ENCODE measurements at regions not wholly inside any gene's neighbourhood (a gene's known extent, or its start where the extent isn't known, plus 50 kb on each side); places are given as distances from the start of the nearest gene placed in this dataset.
"Not testable (repeated sequence)": the region's sequence is repeated elsewhere in the genome, so short reads cannot be mapped to it uniquely, and the experiment has no call there.

DNA sequence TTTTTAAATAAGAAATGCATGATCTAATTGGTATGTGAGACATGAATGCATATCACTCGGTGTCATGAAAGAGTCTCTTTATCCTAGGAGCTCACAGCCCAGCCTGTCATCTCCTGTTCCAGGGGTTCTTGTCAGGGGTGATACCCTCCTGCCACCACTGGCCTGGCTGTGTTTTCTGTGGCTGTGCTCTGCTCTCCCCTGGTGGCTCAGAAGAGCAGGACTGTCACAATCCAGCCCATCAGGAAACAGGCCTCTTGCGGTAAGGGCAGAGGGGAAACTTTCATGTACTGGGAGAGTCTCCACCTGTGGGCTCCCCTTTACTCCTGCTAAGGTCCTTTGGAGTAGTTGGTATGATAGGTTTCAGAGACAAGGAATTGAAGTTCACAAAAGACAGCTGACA, 240.2 kb upstream of the GLRA1 start:
- peaks cover 15% of the 10 kb centered on the region for H3K4me1 Mint-ChIP-seq
- TF ChIP-seq, protein P1, sequence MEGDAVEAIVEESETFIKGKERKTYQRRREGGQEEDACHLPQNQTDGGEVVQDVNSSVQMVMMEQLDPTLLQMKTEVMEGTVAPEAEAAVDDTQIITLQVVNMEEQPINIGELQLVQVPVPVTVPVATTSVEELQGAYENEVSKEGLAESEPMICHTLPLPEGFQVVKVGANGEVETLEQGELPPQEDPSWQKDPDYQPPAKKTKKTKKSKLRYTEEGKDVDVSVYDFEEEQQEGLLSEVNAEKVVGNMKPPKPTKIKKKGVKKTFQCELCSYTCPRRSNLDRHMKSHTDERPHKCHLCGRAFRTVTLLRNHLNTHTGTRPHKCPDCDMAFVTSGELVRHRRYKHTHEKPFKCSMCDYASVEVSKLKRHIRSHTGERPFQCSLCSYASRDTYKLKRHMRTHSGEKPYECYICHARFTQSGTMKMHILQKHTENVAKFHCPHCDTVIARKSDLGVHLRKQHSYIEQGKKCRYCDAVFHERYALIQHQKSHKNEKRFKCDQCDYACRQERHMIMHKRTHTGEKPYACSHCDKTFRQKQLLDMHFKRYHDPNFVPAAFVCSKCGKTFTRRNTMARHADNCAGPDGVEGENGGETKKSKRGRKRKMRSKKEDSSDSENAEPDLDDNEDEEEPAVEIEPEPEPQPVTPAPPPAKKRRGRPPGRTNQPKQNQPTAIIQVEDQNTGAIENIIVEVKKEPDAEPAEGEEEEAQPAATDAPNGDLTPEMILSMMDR (IDR thresholded peaks at IDR 0.05; ENCODE audit: unreplicated experiment), result no peak

DNA sequence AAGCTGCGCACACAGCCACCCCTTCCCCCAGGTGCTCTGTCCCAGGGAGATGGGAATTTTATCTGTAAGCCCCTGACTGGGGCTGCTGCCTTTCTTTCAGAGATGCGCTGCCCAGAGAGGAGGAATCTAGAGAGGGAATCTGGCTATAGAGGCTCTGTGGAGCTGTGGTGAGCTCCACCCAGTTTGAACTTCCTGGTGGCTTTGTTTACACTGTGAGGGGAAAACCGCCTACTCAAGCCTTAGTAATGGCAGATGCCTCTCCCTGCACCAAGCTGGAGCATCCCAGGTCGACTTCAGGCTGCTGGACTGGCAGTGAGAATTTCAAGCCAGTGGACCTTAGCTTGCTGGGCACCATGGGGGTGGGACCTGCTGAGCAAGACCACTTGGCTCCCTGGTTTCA, 235.2 kb upstream of the GLRA1 start:
- H3K9me3 Mint-ChIP-seq, result peaks cover 11% of the 10 kb centered on the region
- H3K4me3 Mint-ChIP-seq; H3K36me3 Mint-ChIP-seq; DNase-seq (ENCODE audit: low spot score in 2 of 2, unreplicated experiment in 2 of 2); H3K27ac Mint-ChIP-seq; H3K4me1 Mint-ChIP-seq: not testable (repeated sequence)
- peaks cover 14% of the 10 kb centered on the region for H3K27me3 Mint-ChIP-seq (ENCODE audit: low read depth)

More for the DNA sequence above, 240.2 kb upstream of the GLRA1 start:
- Mint-ChIP-seq H3K27ac (no peak overlapping the region), H3K36me3 (no peaks in the 10 kb centered on the region), H3K9me3 (no peaks in the 10 kb centered on the region), H3K27me3 (ENCODE audit: low read depth) (peaks cover 9% of the 10 kb centered on the region), H3K4me3 (no peak overlapping the region)
- DNase-seq (ENCODE audit: low spot score in 2 of 2, unreplicated experiment in 2 of 2), result no peak

DNA sequence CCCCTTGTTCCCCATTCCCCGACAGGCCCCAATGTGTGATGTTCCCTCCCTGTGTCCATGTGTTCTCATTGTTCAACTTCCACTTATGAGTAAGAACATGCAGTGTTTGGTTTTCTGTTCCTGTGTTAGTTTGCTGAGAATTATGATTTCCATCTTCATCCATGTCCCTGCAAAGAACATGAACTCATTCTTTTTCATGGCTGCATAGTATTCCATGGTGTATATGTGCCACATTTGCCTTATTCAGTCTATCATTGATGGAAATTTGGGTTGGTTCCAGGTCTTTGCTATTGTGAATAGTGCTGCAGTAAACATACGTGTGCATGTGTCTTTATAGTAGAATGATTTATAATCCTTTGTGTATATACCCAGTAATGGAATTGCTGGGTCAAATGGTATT, 229.8 kb upstream of the GLRA1 start:
- H3K9me3 Mint-ChIP-seq, result peaks cover 13% of the 10 kb centered on the region
- not testable (repeated sequence) for H3K27me3 Mint-ChIP-seq (ENCODE audit: low read depth)

DNA sequence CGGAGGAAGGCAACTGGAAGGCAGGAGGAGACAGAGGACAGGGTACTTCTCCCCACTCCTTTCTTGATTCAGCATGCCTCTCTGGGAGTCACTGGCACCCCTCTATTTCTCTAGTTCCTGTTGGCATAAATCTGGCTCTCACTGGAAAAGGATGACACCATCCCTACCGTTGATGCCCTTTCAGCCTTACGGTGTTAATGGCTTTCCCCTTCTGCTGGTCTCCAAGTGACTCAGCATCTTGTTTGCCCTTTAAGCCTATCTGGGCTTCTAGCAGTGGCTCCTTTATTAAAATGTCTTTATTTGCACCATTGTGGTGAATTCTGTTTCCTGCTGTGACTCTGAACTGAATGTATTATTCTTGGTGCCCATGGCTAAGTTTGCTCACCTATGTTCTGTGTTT, 227.3 kb upstream of the GLRA1 start:
- H3K4me1 Mint-ChIP-seq, result no peaks in the 10 kb centered on the region
- H3K4me3 Mint-ChIP-seq, result no peak overlapping the region
- no peak for DNase-seq (ENCODE audit: low spot score in 2 of 2, unreplicated experiment in 2 of 2)
- H3K36me3 Mint-ChIP-seq, result no peaks in the 10 kb centered on the region
- H3K27ac Mint-ChIP-seq, result no peak overlapping the region
- TF ChIP-seq, protein P1 (IDR thresholded peaks at IDR 0.05; ENCODE audit: unreplicated experiment), result no peak
- H3K27me3 Mint-ChIP-seq (ENCODE audit: low read depth), result peaks cover 4% of the 10 kb centered on the region
- peaks cover 7% of the 10 kb centered on the region for H3K9me3 Mint-ChIP-seq

More for the DNA sequence above, 229.8 kb upstream of the GLRA1 start:
- H3K4me3 Mint-ChIP-seq; DNase-seq (ENCODE audit: low spot score in 2 of 2, unreplicated experiment in 2 of 2); H3K27ac Mint-ChIP-seq; H3K36me3 Mint-ChIP-seq; H3K4me1 Mint-ChIP-seq: not testable (repeated sequence)

DNA sequence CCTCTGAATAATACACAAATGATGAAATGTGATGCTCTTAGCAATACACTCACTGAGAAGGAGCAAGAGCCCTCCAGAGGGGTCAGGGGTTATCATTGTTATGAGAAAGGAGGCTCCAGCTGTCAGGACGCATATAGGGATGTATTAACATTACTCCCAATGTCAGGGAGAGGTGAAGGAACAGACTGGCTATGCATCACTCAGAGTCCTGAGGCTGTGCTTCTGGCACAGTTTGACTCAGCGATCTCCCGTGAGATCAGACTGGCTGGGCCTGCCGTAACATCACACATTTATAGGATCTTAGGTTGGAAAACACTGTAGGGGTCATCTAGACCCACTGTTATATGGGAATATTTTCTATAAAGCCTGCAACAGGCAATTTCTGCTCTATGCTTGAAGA, 226.5 kb upstream of the GLRA1 start:
- TF ChIP-seq, protein P1 (IDR thresholded peaks at IDR 0.05; ENCODE audit: unreplicated experiment), result no peak
- H3K9me3 Mint-ChIP-seq, result peaks cover 6% of the 10 kb centered on the region
- H3K4me1 Mint-ChIP-seq, result no peaks in the 10 kb centered on the region
- no peaks in the 10 kb centered on the region for H3K27me3 Mint-ChIP-seq (ENCODE audit: low read depth)
- no peak for DNase-seq (ENCODE audit: low spot score in 2 of 2, unreplicated experiment in 2 of 2)
- no peak overlapping the region for H3K27ac Mint-ChIP-seq
- no peaks in the 10 kb centered on the region for H3K36me3 Mint-ChIP-seq
- H3K4me3 Mint-ChIP-seq, result no peak overlapping the region

DNA sequence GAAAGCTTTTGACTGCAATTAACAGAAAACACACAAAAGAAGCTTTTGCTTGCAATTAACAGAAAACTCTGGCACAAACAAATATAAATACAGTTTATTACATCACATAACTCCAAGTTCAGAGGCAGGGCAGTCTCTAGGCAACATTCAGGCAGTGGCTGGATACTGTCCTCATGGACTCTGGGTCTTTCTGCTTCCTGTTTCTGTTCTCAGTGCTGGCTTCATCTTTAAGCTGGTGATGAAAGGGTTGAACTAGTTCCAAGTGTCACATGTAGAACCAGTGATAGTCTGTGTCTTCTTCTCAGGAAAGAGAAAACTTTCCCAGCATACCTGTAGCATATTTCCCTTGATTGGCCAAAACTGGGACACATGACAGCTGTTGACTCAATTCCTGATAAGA, 222.6 kb upstream of the GLRA1 start:
- no peak overlapping the region for H3K27ac Mint-ChIP-seq
- no peaks in the 10 kb centered on the region for H3K27me3 Mint-ChIP-seq (ENCODE audit: low read depth)
- no peak for DNase-seq (ENCODE audit: low spot score in 2 of 2, unreplicated experiment in 2 of 2)
- TF ChIP-seq, protein P1 (IDR thresholded peaks at IDR 0.05; ENCODE audit: unreplicated experiment), result no peak
- H3K36me3 Mint-ChIP-seq, result no peaks in the 10 kb centered on the region
- H3K4me3 Mint-ChIP-seq, result no peak overlapping the region
- H3K9me3 Mint-ChIP-seq, result no peaks in the 10 kb centered on the region
- no peaks in the 10 kb centered on the region for H3K4me1 Mint-ChIP-seq

DNA sequence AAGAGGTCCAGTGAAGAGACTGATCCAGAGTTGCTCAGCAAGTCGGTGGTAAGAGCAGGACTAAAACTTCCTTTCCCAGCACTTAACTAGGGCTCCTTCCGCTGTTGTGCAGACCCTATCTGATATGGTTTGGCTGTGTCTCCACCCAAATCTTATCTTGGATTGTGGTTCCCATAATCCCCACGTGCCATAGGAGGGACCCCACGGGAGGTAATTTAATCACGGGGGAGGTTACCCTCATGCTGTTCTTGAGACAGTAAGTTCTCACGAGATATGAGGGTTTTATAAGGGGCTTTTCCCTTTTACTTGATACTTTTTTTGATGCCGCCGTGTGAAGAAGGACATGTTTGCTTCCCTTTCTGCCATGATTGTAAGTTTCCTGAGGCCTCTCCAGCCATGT, 221.9 kb upstream of the GLRA1 start:
- Mint-ChIP-seq H3K9me3 (no peaks in the 10 kb centered on the region), H3K27me3 (ENCODE audit: low read depth) (no peaks in the 10 kb centered on the region), H3K27ac (no peak overlapping the region), H3K4me3 (no peak overlapping the region), H3K36me3 (no peaks in the 10 kb centered on the region), H3K4me1 (no peaks in the 10 kb centered on the region)
- TF ChIP-seq, protein P1 (IDR thresholded peaks at IDR 0.05; ENCODE audit: unreplicated experiment), result no peak
- no peak for DNase-seq (ENCODE audit: low spot score in 2 of 2, unreplicated experiment in 2 of 2)

All from mesothelial cell of epicardium (in vitro differentiated cells).